ENCODE measurements at regions not wholly inside any gene's neighbourhood (a gene's known extent, or its start where the extent isn't known, plus 50 kb on each side); places are given as distances from the start of the nearest gene placed in this dataset.

DNA sequence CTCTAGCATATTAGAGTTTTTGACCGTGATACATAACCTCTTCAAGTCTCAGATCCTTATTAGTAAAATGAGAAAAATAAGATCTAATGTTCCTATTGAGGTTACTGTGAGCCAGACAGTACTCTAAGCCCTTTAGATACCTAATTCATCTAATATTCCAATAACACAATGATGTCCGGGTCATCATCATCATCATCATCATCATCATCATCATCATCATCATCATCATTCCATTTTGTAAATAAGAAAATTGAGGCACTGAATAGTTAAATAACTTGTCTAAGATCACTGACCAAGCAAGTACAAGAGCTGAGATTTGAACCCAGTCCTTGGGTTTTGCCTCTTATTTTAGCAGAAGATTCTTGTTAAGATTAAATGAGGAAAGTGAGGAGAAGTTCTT, 643.0 kb downstream of the HDGFL1 start:
- Histone ChIP-seq H3K4me1 (ENCODE audit: control insufficient read depth in 2 of 2, insufficient read depth in 2 of 2, low read length in 2 of 2) (no peaks in the 10 kb centered on the region), H3K36me3 (ENCODE audit: control insufficient read depth in 2 of 2, insufficient read depth in 2 of 2, low read length in 1 of 2) (no peaks in the 10 kb centered on the region), H3K27me3 (ENCODE audit: control insufficient read depth in 2 of 2, insufficient read depth in 1 of 2, low read length in 1 of 2) (no peaks in the 10 kb centered on the region), H3K4me3 (ENCODE audit: low read length in 2 of 2) (no peak overlapping the region), H3K9me3 (ENCODE audit: control insufficient read depth in 2 of 2, insufficient read depth in 1 of 2, low read length in 1 of 2) (no peaks in the 10 kb centered on the region), H3K27ac (ENCODE audit: low read depth in 1 of 2, low read length in 1 of 2) (no peak overlapping the region)
- WGBS = 50% methylated on average over 2 of the region's 2 CpGs
- no peak for DNase-seq (ENCODE audit: low read depth in 6 of 9, low spot score in 9 of 9)

- DNase-seq (ENCODE audit: low read depth in 6 of 9, low spot score in 9 of 9) = no peak
- H3K4me3 ChIP-seq (ENCODE audit: low read length in 2 of 2) = no peak overlapping the region
- WGBS = 92% methylated on average over 1 of the region's 1 CpG
- no peaks in the 10 kb centered on the region for H3K27me3 ChIP-seq (ENCODE audit: control insufficient read depth in 2 of 2, insufficient read depth in 1 of 2, low read length in 1 of 2)
- no peaks in the 10 kb centered on the region for H3K4me1 ChIP-seq (ENCODE audit: control insufficient read depth in 2 of 2, insufficient read depth in 2 of 2, low read length in 2 of 2)
- no peaks in the 10 kb centered on the region for H3K36me3 ChIP-seq (ENCODE audit: control insufficient read depth in 2 of 2, insufficient read depth in 2 of 2, low read length in 1 of 2)
- H3K9me3 ChIP-seq (ENCODE audit: control insufficient read depth in 2 of 2, insufficient read depth in 1 of 2, low read length in 1 of 2) = no peaks in the 10 kb centered on the region
- no peak overlapping the region for H3K27ac ChIP-seq (ENCODE audit: low read depth in 1 of 2, low read length in 1 of 2)
Observed at GRCh38 chr6:23213193-23213592, 643.8 kb downstream of the HDGFL1 start.

- Histone ChIP-seq H3K9me3 (ENCODE audit: control insufficient read depth in 2 of 2, insufficient read depth in 1 of 2, low read length in 1 of 2) (no peaks in the 10 kb centered on the region), H3K27ac (ENCODE audit: low read depth in 1 of 2, low read length in 1 of 2) (no peak overlapping the region), H3K27me3 (ENCODE audit: control insufficient read depth in 2 of 2, insufficient read depth in 1 of 2, low read length in 1 of 2) (no peaks in the 10 kb centered on the region), H3K4me1 (ENCODE audit: control insufficient read depth in 2 of 2, insufficient read depth in 2 of 2, low read length in 2 of 2) (no peaks in the 10 kb centered on the region), H3K36me3 (ENCODE audit: control insufficient read depth in 2 of 2, insufficient read depth in 2 of 2, low read length in 1 of 2) (no peaks in the 10 kb centered on the region), H3K4me3 (ENCODE audit: low read length in 2 of 2) (no peak overlapping the region)
- DNase-seq (ENCODE audit: low read depth in 6 of 9, low spot score in 9 of 9) = no peak
Observed at GRCh38 chr6:23213651-23214050, 644.3 kb downstream of the HDGFL1 start.

GRCh38 chr6:23218751-23219150, 649.4 kb downstream of the HDGFL1 start:
- Histone ChIP-seq H3K27ac (ENCODE audit: low read depth in 1 of 2, low read length in 1 of 2) (no peak overlapping the region), H3K4me1 (ENCODE audit: control insufficient read depth in 2 of 2, insufficient read depth in 2 of 2, low read length in 2 of 2) (no peaks in the 10 kb centered on the region), H3K4me3 (ENCODE audit: low read length in 2 of 2) (no peak overlapping the region), H3K9me3 (ENCODE audit: control insufficient read depth in 2 of 2, insufficient read depth in 1 of 2, low read length in 1 of 2) (no peaks in the 10 kb centered on the region), H3K27me3 (ENCODE audit: control insufficient read depth in 2 of 2, insufficient read depth in 1 of 2, low read length in 1 of 2) (no peaks in the 10 kb centered on the region), H3K36me3 (ENCODE audit: control insufficient read depth in 2 of 2, insufficient read depth in 2 of 2, low read length in 1 of 2) (no peaks in the 10 kb centered on the region)
- no peak for DNase-seq (ENCODE audit: low read depth in 6 of 9, low spot score in 9 of 9)
- WGBS = 65% methylated on average over 1 of the region's 1 CpG

DNA sequence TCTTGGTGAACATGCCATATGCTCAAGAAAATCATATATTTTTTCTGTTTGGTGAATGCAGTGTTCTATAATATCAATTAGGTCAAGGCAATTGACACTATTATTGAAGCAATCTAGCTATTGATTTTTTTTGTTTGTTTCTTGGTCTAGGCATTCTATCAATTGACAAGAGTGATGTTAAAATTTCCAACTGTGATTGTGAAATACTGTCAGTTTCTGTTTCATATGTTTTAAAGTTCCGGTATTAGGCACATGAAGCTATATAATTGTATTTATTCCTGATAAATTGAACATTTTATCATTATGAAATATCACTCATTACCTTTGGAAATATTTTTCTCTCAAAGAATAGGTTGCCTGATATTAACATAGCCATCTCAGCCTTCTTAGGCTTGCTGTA, 653.4 kb downstream of the HDGFL1 start:
- Histone ChIP-seq H3K4me3 (ENCODE audit: low read length in 2 of 2) (no peak overlapping the region), H3K9me3 (ENCODE audit: control insufficient read depth in 2 of 2, insufficient read depth in 1 of 2, low read length in 1 of 2) (no peaks in the 10 kb centered on the region), H3K36me3 (ENCODE audit: control insufficient read depth in 2 of 2, insufficient read depth in 2 of 2, low read length in 1 of 2) (no peaks in the 10 kb centered on the region), H3K27me3 (ENCODE audit: control insufficient read depth in 2 of 2, insufficient read depth in 1 of 2, low read length in 1 of 2) (no peaks in the 10 kb centered on the region), H3K27ac (ENCODE audit: low read depth in 1 of 2, low read length in 1 of 2) (no peak overlapping the region), H3K4me1 (ENCODE audit: control insufficient read depth in 2 of 2, insufficient read depth in 2 of 2, low read length in 2 of 2) (no peaks in the 10 kb centered on the region)
- WGBS = 95% methylated on average over 1 of the region's 1 CpG
- no peak for DNase-seq (ENCODE audit: low read depth in 6 of 9, low spot score in 9 of 9)

DNA sequence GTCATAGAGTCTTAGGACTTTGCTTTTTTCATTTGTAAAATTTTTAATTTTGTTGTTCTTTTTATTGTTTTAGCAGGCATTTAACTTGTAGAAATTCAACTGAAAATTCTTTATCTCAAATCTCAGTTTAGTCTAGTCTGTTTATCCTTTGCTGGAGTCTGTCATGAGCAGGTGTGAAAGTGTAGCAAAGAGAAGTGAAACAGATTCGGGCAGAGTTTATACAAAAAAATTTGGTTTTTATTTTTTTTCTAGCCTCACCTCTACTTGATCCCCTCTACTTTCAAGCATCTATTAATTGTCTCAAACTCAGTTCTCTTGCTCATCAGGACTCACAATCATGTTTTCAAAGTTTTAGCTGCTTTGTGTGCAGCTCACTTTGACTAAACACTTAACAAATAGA, 655.2 kb downstream of the HDGFL1 start:
- DNase-seq (ENCODE audit: low read depth in 6 of 9, low spot score in 9 of 9) = no peak
- Histone ChIP-seq H3K27ac (ENCODE audit: low read depth in 1 of 2, low read length in 1 of 2) (no peak overlapping the region), H3K27me3 (ENCODE audit: control insufficient read depth in 2 of 2, insufficient read depth in 1 of 2, low read length in 1 of 2) (no peaks in the 10 kb centered on the region), H3K36me3 (ENCODE audit: control insufficient read depth in 2 of 2, insufficient read depth in 2 of 2, low read length in 1 of 2) (no peaks in the 10 kb centered on the region), H3K4me3 (ENCODE audit: low read length in 2 of 2) (no peak overlapping the region), H3K4me1 (ENCODE audit: control insufficient read depth in 2 of 2, insufficient read depth in 2 of 2, low read length in 2 of 2) (no peaks in the 10 kb centered on the region), H3K9me3 (ENCODE audit: control insufficient read depth in 2 of 2, insufficient read depth in 1 of 2, low read length in 1 of 2) (peaks cover 0 to 7% of the 10 kb centered on the region in 2 donors)
- 95% methylated on average over 1 of the region's 1 CpG for WGBS

DNA sequence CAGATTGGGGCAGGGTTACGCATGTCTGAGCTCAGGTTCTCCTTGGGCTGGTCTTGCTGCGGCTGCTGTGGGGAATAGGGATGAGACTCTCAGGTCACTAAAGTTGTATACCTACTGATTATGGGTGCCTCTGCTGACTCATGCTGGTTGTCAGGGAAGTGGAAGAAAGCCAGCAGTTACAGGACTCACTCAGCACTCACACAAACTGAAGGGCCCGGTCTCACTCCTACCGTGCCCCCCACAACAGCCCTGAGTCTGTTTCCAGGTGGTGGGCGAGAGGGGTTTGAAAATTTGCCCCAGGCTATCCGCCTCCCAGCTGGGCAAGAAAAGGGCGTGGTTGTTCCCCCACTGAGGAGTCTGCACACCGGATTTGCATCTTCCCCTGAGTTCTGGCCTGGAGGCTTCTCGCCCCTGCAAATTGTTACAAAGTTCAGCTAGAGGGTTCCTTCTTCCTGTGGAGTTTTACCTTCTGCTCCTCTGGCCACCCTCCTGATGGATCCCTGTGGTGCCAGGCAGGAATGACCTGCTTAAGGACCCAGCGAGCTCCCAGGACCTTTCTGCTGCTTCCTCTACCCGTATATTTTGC, 659.2 kb downstream of the HDGFL1 start:
- Histone ChIP-seq H3K36me3 (ENCODE audit: control insufficient read depth in 2 of 2, insufficient read depth in 2 of 2, low read length in 1 of 2) (no peaks in the 10 kb centered on the region), H3K4me3 (ENCODE audit: low read length in 2 of 2) (no peak overlapping the region), H3K27me3 (ENCODE audit: control insufficient read depth in 2 of 2, insufficient read depth in 1 of 2, low read length in 1 of 2) (no peaks in the 10 kb centered on the region), H3K27ac (ENCODE audit: low read depth in 1 of 2, low read length in 1 of 2) (no peak overlapping the region), H3K4me1 (ENCODE audit: control insufficient read depth in 2 of 2, insufficient read depth in 2 of 2, low read length in 2 of 2) (no peaks in the 10 kb centered on the region), H3K9me3 (ENCODE audit: control insufficient read depth in 2 of 2, insufficient read depth in 1 of 2, low read length in 1 of 2) (peaks cover 0 to 7% of the 10 kb centered on the region in 2 donors)
- DNase-seq (ENCODE audit: low read depth in 6 of 9, low spot score in 9 of 9) = no peak
- WGBS = 91% methylated on average over 11 of the region's 11 CpGs

GRCh38 chr6:23243854-23244253, 674.5 kb downstream of the HDGFL1 start:
- no peaks in the 10 kb centered on the region for H3K4me1 ChIP-seq (ENCODE audit: control insufficient read depth in 2 of 2, insufficient read depth in 2 of 2, low read length in 2 of 2)
- H3K27ac ChIP-seq (ENCODE audit: low read depth in 1 of 2, low read length in 1 of 2) = no peak overlapping the region
- 85% methylated on average over 5 of the region's 5 CpGs for WGBS
- H3K9me3 ChIP-seq (ENCODE audit: control insufficient read depth in 2 of 2, insufficient read depth in 1 of 2, low read length in 1 of 2) = no peaks in the 10 kb centered on the region
- H3K36me3 ChIP-seq (ENCODE audit: control insufficient read depth in 2 of 2, insufficient read depth in 2 of 2, low read length in 1 of 2) = no peaks in the 10 kb centered on the region
- DNase-seq (ENCODE audit: low read depth in 6 of 9, low spot score in 9 of 9) = no peak
- no peaks in the 10 kb centered on the region for H3K27me3 ChIP-seq (ENCODE audit: control insufficient read depth in 2 of 2, insufficient read depth in 1 of 2, low read length in 1 of 2)
- no peak overlapping the region for H3K4me3 ChIP-seq (ENCODE audit: low read length in 2 of 2)

DNA sequence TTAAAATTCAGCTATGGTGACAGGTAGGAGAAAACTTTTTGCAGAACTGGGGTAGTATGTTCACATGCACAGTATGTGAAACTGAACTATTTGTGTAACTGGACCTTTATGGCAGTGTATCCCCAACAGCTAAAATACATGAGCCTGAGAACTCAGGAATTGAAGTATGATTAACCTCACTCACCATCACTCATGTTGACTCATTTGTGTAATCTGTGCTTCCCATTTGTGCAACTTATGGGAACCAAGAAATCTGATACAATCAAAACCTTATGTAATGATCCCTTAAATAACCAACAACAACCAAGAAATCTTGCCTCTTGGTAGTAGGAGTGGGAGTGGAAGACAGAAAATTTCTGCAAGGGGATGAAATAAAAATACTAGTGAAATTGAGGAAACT, 674.9 kb downstream of the HDGFL1 start:
- DNase-seq (ENCODE audit: low read depth in 6 of 9, low spot score in 9 of 9) = no peak
- Histone ChIP-seq H3K36me3 (ENCODE audit: control insufficient read depth in 2 of 2, insufficient read depth in 2 of 2, low read length in 1 of 2) (no peaks in the 10 kb centered on the region), H3K4me3 (ENCODE audit: low read length in 2 of 2) (no peak overlapping the region), H3K27me3 (ENCODE audit: control insufficient read depth in 2 of 2, insufficient read depth in 1 of 2, low read length in 1 of 2) (no peaks in the 10 kb centered on the region), H3K9me3 (ENCODE audit: control insufficient read depth in 2 of 2, insufficient read depth in 1 of 2, low read length in 1 of 2) (no peaks in the 10 kb centered on the region), H3K4me1 (ENCODE audit: control insufficient read depth in 2 of 2, insufficient read depth in 2 of 2, low read length in 2 of 2) (no peaks in the 10 kb centered on the region), H3K27ac (ENCODE audit: low read depth in 1 of 2, low read length in 1 of 2) (no peak overlapping the region)

GRCh38 chr6:23245572-23245971, 676.2 kb downstream of the HDGFL1 start:
- Histone ChIP-seq H3K4me3 (ENCODE audit: low read length in 2 of 2) (no peak overlapping the region), H3K36me3 (ENCODE audit: control insufficient read depth in 2 of 2, insufficient read depth in 2 of 2, low read length in 1 of 2) (no peaks in the 10 kb centered on the region), H3K27me3 (ENCODE audit: control insufficient read depth in 2 of 2, insufficient read depth in 1 of 2, low read length in 1 of 2) (no peaks in the 10 kb centered on the region), H3K27ac (ENCODE audit: low read depth in 1 of 2, low read length in 1 of 2) (no peak overlapping the region), H3K9me3 (ENCODE audit: control insufficient read depth in 2 of 2, insufficient read depth in 1 of 2, low read length in 1 of 2) (no peaks in the 10 kb centered on the region), H3K4me1 (ENCODE audit: control insufficient read depth in 2 of 2, insufficient read depth in 2 of 2, low read length in 2 of 2) (no peaks in the 10 kb centered on the region)
- no peak for DNase-seq (ENCODE audit: low read depth in 6 of 9, low spot score in 9 of 9)
